Hepatocyte (in vitro differentiated cells): ENCODE measurements at regions not wholly inside any gene's neighbourhood (a gene's known extent, or its start where the extent isn't known, plus 50 kb on each side); places are given as distances from the start of the nearest gene placed in this dataset.

ENCODE experiments used
- CTCF ChIP-seq: fragments of 200-600 bp; sonication (generic); IDR thresholded peaks from 2 replicates; pipeline ENCODE4 v1.5.1; 2016; ENCODE audit warnings: antibody characterized with exemption, mild to moderate bottlenecking; ENCODE audit not compliant: poor library complexity
- EZH2 ChIP-seq: fragments of 200-600 bp; sonication (generic); IDR thresholded peaks from 2 replicates; pipeline ENCODE4 v1.6.1; 2016; ENCODE audit warnings: antibody characterized with exemption, mild to moderate bottlenecking, borderline replicate concordance

GRCh38 chr10:125329056-125329455 lies 168.7 kb upstream of the CTBP2 start:
- TF ChIP-seq CTCF (no peak), EZH2 (no peak)
